ENCODE measurements at regions not wholly inside any gene's neighbourhood (a gene's known extent, or its start where the extent isn't known, plus 50 kb on each side); places are given as distances from the start of the nearest gene placed in this dataset.

- TF ChIP-seq CTCF (IDR thresholded peaks at IDR 0.05) (no peak), POLR2A (IDR thresholded peaks at IDR 0.05) (no peak)
These were observed 229.6 kb downstream of the OPA1 start for GRCh38 chr3:193822492-193823212.

Measured in adrenal gland (tissue), 5 donors.